CD14-positive monocyte (primary cell): ENCODE measurements at regions not wholly inside any gene's neighbourhood (a gene's known extent, or its start where the extent isn't known, plus 50 kb on each side); places are given as distances from the start of the nearest gene placed in this dataset.

Source experiments
- DNase-seq, 3 donors: peaks; one replicate each; pipeline ENCODE4 v3.0.0-alpha.2; 2011 to 2022
- H2AFZ ChIP-seq: 2 replicates; pipeline ENCODE4 v1.6.0; 2012; ENCODE audit warnings: mild to moderate bottlenecking, low read depth, low read length, inconsistent platforms; ENCODE audit not compliant: insufficient read depth, poor library complexity, severe bottlenecking
- H3K27ac ChIP-seq, 2 donors: 1 replicate in 1 of 2; 2 replicates in 1 of 2; pipeline ENCODE4 v1.5.1; 2012 to 2013; ENCODE audit warnings: low read length in 2 of 2, control low read depth in 1 of 2, inconsistent platforms in 1 of 2, low read depth in 1 of 2, mild to moderate bottlenecking in 1 of 2
- H3K27me3 ChIP-seq, 2 donors: one replicate each; pipeline versions ENCODE4 v1.6.0 to v1.6.1; 2011 to 2013; ENCODE audit warnings: low read length in 2 of 2; ENCODE audit not compliant: control insufficient read depth in 2 of 2, insufficient read depth in 2 of 2
- H3K36me3 ChIP-seq, 2 donors: replicated peaks in 1 of 2; 1 replicate in 1 of 2; 2 replicates in 1 of 2; pipeline versions ENCODE4 v1.5.1 to v1.6.1; 2012 to 2013; ENCODE audit warnings: low read length in 2 of 2, control low read depth in 1 of 2, inconsistent platforms in 1 of 2, mild to moderate bottlenecking in 1 of 2; ENCODE audit not compliant: insufficient read depth in 2 of 2, control insufficient read depth in 1 of 2
- H3K4me1 ChIP-seq, 2 donors: 1 replicate in 1 of 2; 2 replicates in 1 of 2; pipeline versions ENCODE4 v1.5.1 to v1.6.1; 2012 to 2013; ENCODE audit warnings: low read length in 2 of 2, control low read depth in 1 of 2, inconsistent platforms in 1 of 2, mild to moderate bottlenecking in 1 of 2, moderate library complexity in 1 of 2; ENCODE audit not compliant: insufficient read depth in 2 of 2, control insufficient read depth in 1 of 2
- H3K4me2 ChIP-seq: replicated peaks from 2 replicates; pipeline ENCODE3; 2012; ENCODE audit warnings: low read length, moderate library complexity, mild to moderate bottlenecking; ENCODE audit not compliant: poor library complexity, severe bottlenecking; ENCODE audit errors: extremely low read depth
- H3K4me3 ChIP-seq, 3 experiments: fragments of 200-600 bp in 1 of 3; sonication (generic) in 1 of 3; replicated peaks in 1 of 3; 1 replicate in 2 of 3; 2 replicates in 1 of 3; pipeline ENCODE4 v1.5.1; 2011 to 2013; ENCODE audit warnings: low read length in 3 of 3, mild to moderate bottlenecking in 3 of 3, control low read depth in 2 of 3, low read depth in 2 of 3, inconsistent platforms in 1 of 3, moderate library complexity in 1 of 3
- H3K79me2 ChIP-seq: 2 replicates; pipeline ENCODE4 v1.6.0; 2012; ENCODE audit warnings: mild to moderate bottlenecking, control low read depth, inconsistent platforms, low read length, moderate library complexity; ENCODE audit not compliant: insufficient read depth
- H3K9ac ChIP-seq: 2 replicates; pipeline ENCODE4 v1.6.0; 2017; ENCODE audit warnings: low read length, mild to moderate bottlenecking; ENCODE audit not compliant: insufficient read depth, poor library complexity, severe bottlenecking
- H3K9me3 ChIP-seq, 2 donors: replicated peaks in 1 of 2; 1 replicate in 1 of 2; 2 replicates in 1 of 2; pipeline versions ENCODE4 v1.5.1 to v1.6.1; 2012 to 2013; ENCODE audit warnings: low read length in 2 of 2, control low read depth in 1 of 2; ENCODE audit not compliant: control insufficient read depth in 1 of 2, insufficient read depth in 1 of 2
- H4K20me1 ChIP-seq: 2 replicates; pipeline ENCODE4 v1.6.0; 2012; ENCODE audit warnings: mild to moderate bottlenecking, low read length, control low read depth, moderate library complexity; ENCODE audit not compliant: insufficient read depth
- H3K27ac Mint-ChIP-seq, 7 donors: one replicate each; pipeline ENCODE4 v1.8.0; 2020; ENCODE audit warnings: mild to moderate bottlenecking in 7 of 7, mixed read lengths in 7 of 7, moderate library complexity in 6 of 7, inconsistent platforms in 2 of 7
- H3K27me3 Mint-ChIP-seq, 3 donors: one replicate each; pipeline ENCODE4 v1.8.0; 2021 to 2022; ENCODE audit warnings: low read depth in 3 of 3, mild to moderate bottlenecking in 3 of 3, mixed read lengths in 3 of 3, moderate library complexity in 3 of 3, inconsistent platforms in 1 of 3
- H3K36me3 Mint-ChIP-seq, 2 donors: one replicate each; pipeline ENCODE4 v1.8.0; 2020; ENCODE audit warnings: mixed read lengths in 2 of 2, inconsistent platforms in 1 of 2, mild to moderate bottlenecking in 1 of 2
- H3K4me1 Mint-ChIP-seq: one replicate; pipeline ENCODE4 v1.8.0; 2020; ENCODE audit warnings: mild to moderate bottlenecking, mixed read lengths
- H3K4me3 Mint-ChIP-seq, 2 donors: one replicate each; pipeline ENCODE4 v1.8.0; 2020; ENCODE audit warnings: mild to moderate bottlenecking in 2 of 2, mixed read lengths in 2 of 2, moderate library complexity in 1 of 2
- H3K9me3 Mint-ChIP-seq, 7 donors: one replicate each; pipeline ENCODE4 v1.8.0; 2020 to 2022; ENCODE audit warnings: mixed read lengths in 7 of 7, mild to moderate bottlenecking in 6 of 7, moderate library complexity in 6 of 7, inconsistent platforms in 2 of 7
- WGBS: methylation state at CpG from one replicate; pipeline ENCODE4 v1.1.5; 2013; ENCODE audit warnings: missing lambda C conversion rate; ENCODE audit not compliant: insufficient coverage; 5-methylcytosine and 5-hydroxymethylcytosine counted together
- intact Hi-C, 2 donors: fragments of 100-400 bp; cut with micrococcal nuclease; formaldehyde crosslinking; loops; one replicate each; pipeline versions ENCODE4 v1.15.0 to v1.15.1; 2023
- TF ChIP-seq, protein P1 (sequence below): fragments of 200-600 bp; IDR thresholded peaks from one replicate; pipeline ENCODE4 v1.8.0; 2022; ENCODE audit warnings: antibody characterized with exemption, mild to moderate bottlenecking

DNA sequence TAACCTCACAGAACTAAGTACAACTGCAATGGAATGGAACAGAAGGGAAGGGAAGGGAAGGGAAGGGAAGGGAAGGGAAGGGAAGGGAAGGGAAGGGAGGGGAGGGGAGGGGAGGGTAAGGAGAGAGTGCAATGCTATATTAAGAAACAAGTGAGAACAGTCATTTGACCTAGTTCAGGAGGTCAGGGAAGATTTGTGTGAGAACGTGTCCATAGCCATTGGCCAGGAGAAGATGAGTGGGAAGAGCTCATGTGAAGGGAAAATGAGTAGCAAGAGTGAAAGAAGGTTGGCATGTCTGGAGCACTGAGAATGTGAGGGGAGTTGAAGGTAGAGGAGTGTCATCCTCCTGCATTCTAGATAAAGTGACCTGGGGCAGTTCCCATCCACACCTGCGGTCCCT lies 481.6 kb downstream of the IRS1 start:
- Histone ChIP-seq H3K27me3 (peaks cover 0 to 2% of the 10 kb centered on the region in 2 donors), H3K27ac (no peak overlapping the region), H3K4me2 (no peak overlapping the region), H4K20me1 (no peaks in the 10 kb centered on the region), H2AFZ (no peak overlapping the region), H3K4me3 (no peak overlapping the region), H3K79me2 (no peaks in the 10 kb centered on the region), H3K9me3 (no peaks in the 10 kb centered on the region), H3K36me3 (no peaks in the 10 kb centered on the region), H3K9ac (no peak overlapping the region), H3K4me1 (no peaks in the 10 kb centered on the region)
- peaks cover 4% of the 10 kb centered on the region for H3K4me1 Mint-ChIP-seq
- peaks cover 0 to 5% (median 0%) of the 10 kb centered on the region in 3 donors for H3K27me3 Mint-ChIP-seq
- no peaks in the 10 kb centered on the region for H3K36me3 Mint-ChIP-seq
- TF ChIP-seq, protein P1, sequence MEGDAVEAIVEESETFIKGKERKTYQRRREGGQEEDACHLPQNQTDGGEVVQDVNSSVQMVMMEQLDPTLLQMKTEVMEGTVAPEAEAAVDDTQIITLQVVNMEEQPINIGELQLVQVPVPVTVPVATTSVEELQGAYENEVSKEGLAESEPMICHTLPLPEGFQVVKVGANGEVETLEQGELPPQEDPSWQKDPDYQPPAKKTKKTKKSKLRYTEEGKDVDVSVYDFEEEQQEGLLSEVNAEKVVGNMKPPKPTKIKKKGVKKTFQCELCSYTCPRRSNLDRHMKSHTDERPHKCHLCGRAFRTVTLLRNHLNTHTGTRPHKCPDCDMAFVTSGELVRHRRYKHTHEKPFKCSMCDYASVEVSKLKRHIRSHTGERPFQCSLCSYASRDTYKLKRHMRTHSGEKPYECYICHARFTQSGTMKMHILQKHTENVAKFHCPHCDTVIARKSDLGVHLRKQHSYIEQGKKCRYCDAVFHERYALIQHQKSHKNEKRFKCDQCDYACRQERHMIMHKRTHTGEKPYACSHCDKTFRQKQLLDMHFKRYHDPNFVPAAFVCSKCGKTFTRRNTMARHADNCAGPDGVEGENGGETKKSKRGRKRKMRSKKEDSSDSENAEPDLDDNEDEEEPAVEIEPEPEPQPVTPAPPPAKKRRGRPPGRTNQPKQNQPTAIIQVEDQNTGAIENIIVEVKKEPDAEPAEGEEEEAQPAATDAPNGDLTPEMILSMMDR = no peak
- WGBS = 67% methylated on average over 1 of the region's 2 CpGs
- H3K4me3 Mint-ChIP-seq = no peak overlapping the region
- peaks cover 0 to 3% (median 0%) of the 10 kb centered on the region in 7 donors for H3K9me3 Mint-ChIP-seq
- H3K27ac Mint-ChIP-seq = no peak overlapping the region
- intact Hi-C loops = no loop called here
- no peak for DNase-seq

DNA sequence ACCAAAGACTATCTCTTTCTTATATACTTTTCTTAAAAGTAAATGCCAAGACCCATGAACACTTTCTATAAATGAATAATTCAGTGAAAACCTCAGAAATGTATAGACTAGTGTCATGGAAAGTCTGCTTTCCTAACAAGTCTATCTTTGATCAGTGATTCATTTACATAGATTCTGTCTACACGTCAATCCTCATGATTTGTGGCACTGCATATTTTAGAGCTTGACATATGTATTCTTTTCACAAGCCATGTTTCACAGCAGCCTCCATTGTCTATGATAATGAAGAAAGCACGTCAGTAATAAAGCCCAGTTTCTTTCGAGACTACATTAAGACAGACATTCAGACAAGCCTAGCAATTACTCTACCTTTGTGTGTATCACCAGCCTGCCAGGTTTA lies 486.6 kb downstream of the IRS1 start:
- Histone ChIP-seq H3K4me2 (no peak overlapping the region), H3K36me3 (no peaks in the 10 kb centered on the region), H3K4me3 (no peak overlapping the region), H3K79me2 (no peaks in the 10 kb centered on the region), H4K20me1 (no peaks in the 10 kb centered on the region), H2AFZ (no peak overlapping the region), H3K27ac (no peak overlapping the region), H3K9me3 (no peaks in the 10 kb centered on the region), H3K27me3 (peaks cover 0 to 2% of the 10 kb centered on the region in 2 donors), H3K4me1 (peaks cover 7 to 12% of the 10 kb centered on the region in 2 donors), H3K9ac (no peak overlapping the region)
- intact Hi-C loops = no loop called here
- Mint-ChIP-seq H3K27me3 (peaks cover 0 to 5% (median 2%) of the 10 kb centered on the region in 3 donors), H3K27ac (no peak overlapping the region), H3K9me3 (peaks cover 0 to 4% (median 0%) of the 10 kb centered on the region in 7 donors), H3K4me3 (no peak overlapping the region), H3K36me3 (peaks cover 0 to 2% of the 10 kb centered on the region in 2 donors), H3K4me1 (peaks cover 4% of the 10 kb centered on the region)
- no peak for DNase-seq
- TF ChIP-seq, protein P1 = no peak
- WGBS = no CpG with 5 or more reads among the region's 3 CpGs
